AG04449 (cell line): ENCODE measurements at regions not wholly inside any gene's neighbourhood (a gene's known extent, or its start where the extent isn't known, plus 50 kb on each side); places are given as distances from the start of the nearest gene placed in this dataset.
"Not testable (repeated sequence)": the region's sequence is repeated elsewhere in the genome, so short reads cannot be mapped to it uniquely, and the experiment has no call there.

Source experiments
- CTCF ChIA-PET: fragments of 350-600 bp; formaldehyde crosslinking; extraction: SDS; loops from one replicate; lab custom pipeline; 2021; ENCODE audit warnings: antibody characterized with exemption; lab: Yijun Ruan, JAX
- POLR2A ChIA-PET: fragments of 400-600, 350-600 bp; formaldehyde crosslinking; extraction: SDS; loops from one replicate; lab custom pipeline; 2020; ENCODE audit warnings: antibody characterized with exemption, inconsistent platforms; lab: Yijun Ruan, JAX
- DNase-seq: peaks from one replicate; pipeline ENCODE4 v3.0.0-alpha.2; 2010; ENCODE audit warnings: low read depth, low spot score
- H3K4me3 ChIP-seq: 2 replicates; pipeline ENCODE4 v1.5.1; 2011; ENCODE audit warnings: low read depth, mild to moderate bottlenecking, control low read depth, low read length
- CTCF ChIP-seq: IDR thresholded peaks from one replicate; pipeline ENCODE4 v1.5.1; 2011; ENCODE audit warnings: mild to moderate bottlenecking, moderate library complexity, low read length, control low read depth, inconsistent platforms; ENCODE audit not compliant: insufficient read depth; ENCODE audit errors: missing control alignments

- H3K4me3 ChIP-seq = no peak overlapping the region
- no peak for DNase-seq
- ChIA-PET POLR2A (no interaction called here), CTCF (no interaction called here)
- no peak for TF ChIP-seq CTCF
Measured at GRCh38 chr5:72711351-72711750, 105.1 kb upstream of the TNPO1 start.

- DNase-seq = no peak
- CTCF ChIA-PET = interaction anchor here (0.9 kb wide), 1 partner anchor 9 kb away, joined by 3 read pairs; no protein-coding TSS in a partner anchor
- POLR2A ChIA-PET = no interaction called here
- no peak overlapping the region for H3K4me3 ChIP-seq
- no peak for TF ChIP-seq CTCF
Measured at GRCh38 chr5:72709341-72709740, 107.1 kb upstream of the TNPO1 start.

GRCh38 chr5:72705178-72705577, 111.3 kb upstream of the TNPO1 start:
- DNase-seq = no peak
- ChIA-PET POLR2A (no interaction called here), CTCF (interaction anchor here (1.3 kb wide), 1 partner anchor 13 kb away, joined by 3 read pairs; no protein-coding TSS in a partner anchor)
- no peak for TF ChIP-seq CTCF
- H3K4me3 ChIP-seq = no peak overlapping the region

DNA sequence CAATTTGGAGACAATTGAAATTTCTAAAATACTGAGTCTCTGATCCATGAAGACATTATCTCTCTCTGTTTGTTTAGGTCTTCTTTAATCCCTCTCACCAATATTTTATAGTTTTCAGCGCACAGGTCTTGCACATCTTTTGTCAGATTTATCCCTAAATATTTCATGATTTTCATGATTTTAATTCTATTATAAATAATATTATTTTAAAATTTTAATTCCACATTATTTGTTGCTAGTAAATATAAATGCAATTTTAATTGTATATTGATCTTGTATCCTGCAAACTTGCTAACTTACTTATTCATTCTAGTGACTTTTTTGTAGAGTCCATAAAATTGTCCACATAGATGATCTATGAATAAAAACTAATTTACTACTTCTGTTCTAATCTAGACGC, 112.6 kb upstream of the TNPO1 start:
- TF ChIP-seq CTCF = no peak
- CTCF ChIA-PET = no interaction called here
- POLR2A ChIA-PET = no interaction called here
- no peak overlapping the region for H3K4me3 ChIP-seq
- no peak for DNase-seq

GRCh38 chr5:72702881-72703434, 113.5 kb upstream of the TNPO1 start:
- H3K4me3 ChIP-seq = no peak overlapping the region
- POLR2A ChIA-PET = no interaction called here
- no peak for DNase-seq
- CTCF ChIA-PET = no interaction called here
- no peak for TF ChIP-seq CTCF

DNA sequence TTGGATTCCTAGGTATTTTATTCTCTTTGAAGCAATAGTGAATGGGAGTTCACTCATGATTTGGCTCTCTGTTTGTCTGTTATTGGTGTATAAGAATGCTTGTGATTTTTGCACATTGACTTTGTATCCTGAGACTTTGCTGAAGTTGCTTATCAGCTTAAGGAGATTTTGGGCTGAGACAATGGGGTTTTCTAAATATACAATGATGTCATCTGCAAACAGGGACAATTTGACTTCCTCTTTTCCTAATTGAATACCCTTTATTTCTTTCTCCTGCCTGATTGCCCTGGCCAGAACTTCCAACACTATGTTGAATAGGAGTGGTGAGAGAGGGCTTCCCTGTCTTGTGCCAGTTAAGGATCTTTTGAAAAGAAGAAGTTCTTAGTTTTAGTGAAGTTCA, 114.4 kb upstream of the TNPO1 start:
- CTCF ChIA-PET, H3K4me3 ChIP-seq, DNase-seq, POLR2A ChIA-PET: not testable (repeated sequence)

DNA sequence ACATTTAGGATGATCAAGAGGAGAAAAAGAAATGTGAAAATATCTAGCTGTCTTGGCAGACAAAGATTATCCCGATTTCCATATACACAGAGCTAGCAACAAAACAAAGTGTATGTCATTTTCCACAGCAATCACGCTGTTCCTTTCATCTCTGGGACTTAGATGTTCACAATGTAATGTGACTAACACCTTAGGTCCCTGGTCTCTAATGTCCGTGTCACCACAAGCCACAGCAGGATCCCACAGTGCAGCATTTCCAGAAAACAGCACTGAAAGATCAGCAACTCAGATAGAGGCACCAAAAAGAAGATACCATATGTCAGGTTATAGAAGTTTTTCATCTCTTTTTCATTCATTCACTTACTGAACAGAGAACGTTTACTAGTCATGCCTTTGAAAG, 118.0 kb upstream of the TNPO1 start:
- ChIA-PET CTCF (no interaction called here), POLR2A (no interaction called here)
- H3K4me3 ChIP-seq = no peak overlapping the region
- DNase-seq = no peak
- TF ChIP-seq CTCF = no peak
